Stimulated activated naive B cell treated with anti-CD40 and anti-IgM and Interleukin-4, amounts not matched to agents 10 μg/mL and 1 μg/mL and 100 μg/mL, for 72 hours (primary cell): ENCODE measurements at regions not wholly inside any gene's neighbourhood (a gene's known extent, or its start where the extent isn't known, plus 50 kb on each side); places are given as distances from the start of the nearest gene placed in this dataset.

Experiments used
- ATAC-seq, 2 donors: fragments of 150-1000 bp; cut with Tn5 transposase; replicated peaks; 2 replicates each; pipeline ENCODE4 v1.10.0; 2021; ENCODE audit warnings: moderate library complexity in 1 of 2
- DNase-seq: peaks from one replicate; pipeline ENCODE4 v3.0.0; 2021
- H3K27ac Mint-ChIP-seq: one replicate; pipeline ENCODE4 v1.8.0; 2022; ENCODE audit warnings: mild to moderate bottlenecking, mixed read lengths
- H3K27me3 Mint-ChIP-seq, 2 donors: one replicate each; pipeline ENCODE4 v1.8.0; 2022; ENCODE audit warnings: mixed read lengths in 2 of 2
- H3K36me3 Mint-ChIP-seq, 2 donors: one replicate each; pipeline ENCODE4 v1.8.0; 2022; ENCODE audit warnings: mixed read lengths in 2 of 2, mild to moderate bottlenecking in 1 of 2
- H3K4me1 Mint-ChIP-seq, 2 donors: one replicate each; pipeline ENCODE4 v1.8.0; 2022; ENCODE audit warnings: mixed read lengths in 2 of 2, mild to moderate bottlenecking in 1 of 2
- H3K4me3 Mint-ChIP-seq, 2 donors: one replicate each; pipeline ENCODE4 v1.8.0; 2022; ENCODE audit warnings: mild to moderate bottlenecking in 2 of 2, mixed read lengths in 2 of 2, moderate library complexity in 1 of 2
- H3K9me3 Mint-ChIP-seq, 2 donors: one replicate each; pipeline ENCODE4 v1.8.0; 2022; ENCODE audit warnings: mixed read lengths in 2 of 2, mild to moderate bottlenecking in 1 of 2

DNA sequence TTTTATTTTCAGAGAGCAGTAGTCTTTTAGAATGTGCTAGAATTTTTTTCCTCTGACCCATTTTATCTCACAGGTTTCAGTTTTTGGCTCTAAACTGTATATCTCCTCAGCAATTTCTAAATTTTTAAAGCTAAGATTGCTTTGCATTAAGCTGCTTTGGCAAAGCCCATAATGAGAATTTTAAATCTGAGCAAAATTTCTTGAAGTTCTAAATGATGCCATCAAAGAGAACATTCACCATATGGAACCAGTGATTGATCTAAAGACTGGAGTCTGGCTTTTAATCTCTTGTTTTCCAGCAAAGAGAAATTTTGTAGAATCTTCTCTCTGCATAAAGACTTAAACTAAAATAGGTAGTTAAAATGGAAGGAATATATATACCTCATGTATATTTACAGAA, 313.6 kb downstream of the TBC1D32 start:
- Mint-ChIP-seq H3K36me3 (no peaks in the 10 kb centered on the region), H3K9me3 (peaks cover 3% of the 10 kb centered on the region in 2 donors), H3K4me1 (no peaks in the 10 kb centered on the region), H3K27ac (no peak overlapping the region), H3K27me3 (no peaks in the 10 kb centered on the region), H3K4me3 (no peak overlapping the region)
- DNase-seq: no peak
- ATAC-seq: no peak

DNA sequence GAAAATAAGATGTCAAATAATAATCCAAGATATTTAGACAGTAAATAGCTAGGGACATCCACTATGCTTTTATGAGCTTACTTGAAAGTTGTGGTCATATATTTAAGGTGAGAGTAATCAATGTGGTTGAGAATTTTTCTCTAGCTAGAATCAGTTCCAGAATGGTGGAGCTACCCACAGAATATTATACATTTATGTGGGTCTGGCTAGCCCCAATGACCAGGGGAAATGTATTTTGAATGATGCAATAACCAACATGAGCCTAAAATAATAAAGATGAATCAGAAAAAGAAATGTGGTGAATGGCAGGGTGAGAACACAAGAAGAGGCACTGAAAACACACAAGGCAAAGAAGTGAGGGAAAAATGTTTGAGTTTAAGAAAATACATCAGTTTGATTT, 325.7 kb downstream of the TBC1D32 start:
- Mint-ChIP-seq H3K4me3 (no peak overlapping the region), H3K9me3 (peaks cover 4 to 7% of the 10 kb centered on the region in 2 donors), H3K36me3 (peaks cover 0 to 4% of the 10 kb centered on the region in 2 donors), H3K27ac (no peak overlapping the region), H3K27me3 (no peaks in the 10 kb centered on the region), H3K4me1 (no peaks in the 10 kb centered on the region)
- no peak for ATAC-seq
- DNase-seq: no peak

GRCh38 chr6:121006024-121006423, 328.3 kb downstream of the TBC1D32 start:
- Mint-ChIP-seq H3K36me3 (peaks cover 0 to 4% of the 10 kb centered on the region in 2 donors), H3K27me3 (no peaks in the 10 kb centered on the region), H3K27ac (no peak overlapping the region)

GRCh38 chr6:121000381-121000780, 333.9 kb downstream of the TBC1D32 start:
- H3K36me3 Mint-ChIP-seq: no peaks in the 10 kb centered on the region
- ATAC-seq: no peak
- H3K4me1 Mint-ChIP-seq: no peaks in the 10 kb centered on the region
- no peaks in the 10 kb centered on the region for H3K27me3 Mint-ChIP-seq
- no peak overlapping the region for H3K27ac Mint-ChIP-seq
- no peak for DNase-seq
- H3K9me3 Mint-ChIP-seq: peaks cover 6 to 8% of the 10 kb centered on the region in 2 donors
- H3K4me3 Mint-ChIP-seq: no peak overlapping the region

More at GRCh38 chr6:121006024-121006423, 328.3 kb downstream of the TBC1D32 start:
- H3K4me3 Mint-ChIP-seq: no peak overlapping the region
- DNase-seq (no peak), ATAC-seq (no peak)
- no peaks in the 10 kb centered on the region for H3K4me1 Mint-ChIP-seq
- H3K9me3 Mint-ChIP-seq: peaks cover 9 to 12% of the 10 kb centered on the region in 2 donors

DNA sequence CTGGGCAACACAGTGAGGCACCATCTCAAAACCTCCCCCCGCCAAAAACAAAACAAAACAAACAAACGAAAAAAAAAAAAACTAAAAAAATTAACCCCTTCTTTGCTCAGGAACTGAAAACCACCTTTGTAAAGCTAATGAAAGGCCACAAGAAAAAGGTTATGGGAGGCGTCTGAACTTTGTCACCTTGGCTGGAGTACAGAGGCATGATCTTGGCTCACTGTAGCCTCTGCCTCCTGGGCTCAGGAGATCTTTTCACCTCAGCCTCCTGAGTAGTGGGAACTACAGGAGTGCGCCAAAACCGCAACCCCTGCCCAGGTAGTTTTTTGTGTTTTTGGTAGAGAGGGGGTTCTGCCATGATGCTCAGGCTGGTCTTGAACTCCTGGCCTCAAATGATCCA, 337.9 kb downstream of the TBC1D32 start:
- ATAC-seq: no peak

DNA sequence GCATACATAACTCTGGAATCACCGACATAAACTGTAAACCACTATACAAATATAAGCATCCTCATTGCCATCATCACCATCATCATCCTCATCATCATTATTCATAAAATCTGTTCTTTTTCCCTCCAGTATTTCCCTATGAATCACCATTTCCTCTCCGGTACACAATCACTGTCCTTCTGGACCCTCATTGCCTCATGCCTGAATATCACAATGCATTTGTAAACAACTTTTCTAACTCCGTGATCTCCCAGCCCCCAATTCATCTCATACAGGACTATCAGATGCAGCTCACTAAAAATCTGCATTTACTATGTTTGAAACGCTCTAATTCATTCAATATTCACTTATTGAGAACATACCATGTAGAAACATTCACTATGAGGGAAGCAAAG, 339.7 kb downstream of the TBC1D32 start:
- ATAC-seq (no peak), DNase-seq (no peak)
- Mint-ChIP-seq H3K9me3 (no peaks in the 10 kb centered on the region), H3K27ac (no peak overlapping the region), H3K4me1 (no peaks in the 10 kb centered on the region), H3K27me3 (peaks cover 0 to 4% of the 10 kb centered on the region in 2 donors), H3K4me3 (no peak overlapping the region), H3K36me3 (no peaks in the 10 kb centered on the region)

More for the DNA sequence above, 337.9 kb downstream of the TBC1D32 start:
- H3K4me3 Mint-ChIP-seq: no peak overlapping the region
- no peaks in the 10 kb centered on the region for H3K9me3 Mint-ChIP-seq
- H3K36me3 Mint-ChIP-seq: no peaks in the 10 kb centered on the region
- H3K4me1 Mint-ChIP-seq: no peaks in the 10 kb centered on the region
- H3K27me3 Mint-ChIP-seq: peaks cover 0 to 4% of the 10 kb centered on the region in 2 donors
- no peak overlapping the region for H3K27ac Mint-ChIP-seq
- no peak for DNase-seq

DNA sequence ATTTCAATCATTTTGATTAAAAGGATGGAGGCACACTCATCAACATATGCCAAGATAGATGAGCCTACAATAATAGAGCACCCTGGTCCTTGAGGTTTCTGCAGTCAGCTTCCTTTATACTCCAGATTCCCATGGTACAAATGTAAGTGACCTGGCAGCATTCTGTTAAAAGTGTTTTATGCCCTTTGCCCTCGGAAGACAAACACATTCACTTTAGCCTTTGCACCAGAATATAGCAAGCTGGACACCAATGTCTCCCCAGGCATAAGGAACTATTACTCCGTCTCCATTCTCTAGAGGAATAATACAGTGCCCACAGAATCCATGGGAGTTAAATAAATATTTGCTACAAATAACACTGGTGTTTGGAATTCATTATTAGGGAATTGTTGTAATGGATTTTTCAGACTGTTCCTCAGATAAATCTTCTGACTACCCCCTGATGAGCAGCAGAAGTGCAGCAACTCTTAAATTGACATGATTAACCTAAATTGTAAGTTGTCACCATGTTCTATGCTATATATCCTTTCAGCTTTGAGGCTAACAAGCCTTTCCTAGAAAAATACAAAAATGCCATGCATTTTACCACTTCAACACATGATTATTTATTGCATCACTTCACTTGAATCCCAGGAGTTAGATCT, 340.2 kb downstream of the TBC1D32 start:
- H3K4me3 Mint-ChIP-seq: no peak overlapping the region
- ATAC-seq (no peak), DNase-seq (no peak)
- no peaks in the 10 kb centered on the region for H3K4me1 Mint-ChIP-seq
- peaks cover 0 to 4% of the 10 kb centered on the region in 2 donors for H3K27me3 Mint-ChIP-seq
- H3K9me3 Mint-ChIP-seq: no peaks in the 10 kb centered on the region
- H3K36me3 Mint-ChIP-seq: no peaks in the 10 kb centered on the region
- H3K27ac Mint-ChIP-seq: no peak overlapping the region

DNA sequence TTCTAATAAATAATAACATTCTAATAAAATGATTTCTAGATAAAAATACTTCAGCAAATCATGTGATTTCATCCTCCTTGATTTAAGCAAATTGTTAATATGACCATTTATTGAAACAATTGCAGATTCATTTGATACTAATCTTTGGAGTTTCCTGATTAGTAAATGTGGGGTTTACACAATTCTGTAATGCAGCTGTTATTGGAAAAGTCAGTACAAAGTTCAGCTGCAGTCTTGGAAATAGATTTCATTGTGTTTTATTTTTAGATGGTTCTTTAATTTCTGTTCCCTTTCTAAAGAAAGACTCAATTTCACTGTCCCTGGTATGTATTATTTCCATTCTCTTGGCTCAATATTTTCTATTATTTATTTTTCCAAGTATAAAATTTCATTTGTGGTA, 342.0 kb downstream of the TBC1D32 start:
- Mint-ChIP-seq H3K4me1 (no peaks in the 10 kb centered on the region), H3K27me3 (peaks cover 0 to 4% of the 10 kb centered on the region in 2 donors), H3K36me3 (no peaks in the 10 kb centered on the region), H3K4me3 (no peak overlapping the region), H3K27ac (no peak overlapping the region), H3K9me3 (no peaks in the 10 kb centered on the region)
- DNase-seq (no peak), ATAC-seq (no peak)

- Mint-ChIP-seq H3K4me1 (no peaks in the 10 kb centered on the region), H3K4me3 (no peak overlapping the region), H3K36me3 (no peaks in the 10 kb centered on the region), H3K27me3 (peaks cover 0 to 4% of the 10 kb centered on the region in 2 donors), H3K9me3 (no peaks in the 10 kb centered on the region), H3K27ac (no peak overlapping the region)
- ATAC-seq (no peak), DNase-seq (no peak)
Observed at GRCh38 chr6:120990866-120991265, 343.4 kb downstream of the TBC1D32 start.

DNA sequence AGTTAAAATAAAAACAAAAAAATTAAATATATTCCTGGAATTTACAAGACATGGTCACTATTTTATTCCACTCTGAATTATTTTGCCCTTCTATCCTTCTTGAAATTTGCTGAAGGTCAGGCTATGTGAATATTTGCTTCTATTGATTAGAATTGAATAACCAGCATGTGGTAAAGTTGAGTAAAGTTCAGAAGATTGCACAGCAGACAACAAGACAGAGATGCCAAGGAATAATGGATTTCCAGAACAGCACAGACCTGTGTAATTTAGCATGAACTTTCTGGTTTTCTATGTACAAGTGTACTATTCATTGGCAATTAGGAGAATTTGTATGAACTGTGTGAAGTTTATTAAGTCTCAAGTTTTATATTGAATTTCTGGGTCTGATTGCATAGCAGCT, 352.4 kb downstream of the TBC1D32 start:
- H3K27me3 Mint-ChIP-seq: no peaks in the 10 kb centered on the region
- no peak overlapping the region for H3K27ac Mint-ChIP-seq
- DNase-seq: no peak
- H3K4me3 Mint-ChIP-seq: no peak overlapping the region
- ATAC-seq: no peak
- H3K9me3 Mint-ChIP-seq: no peaks in the 10 kb centered on the region
- no peaks in the 10 kb centered on the region for H3K36me3 Mint-ChIP-seq
- no peaks in the 10 kb centered on the region for H3K4me1 Mint-ChIP-seq

DNA sequence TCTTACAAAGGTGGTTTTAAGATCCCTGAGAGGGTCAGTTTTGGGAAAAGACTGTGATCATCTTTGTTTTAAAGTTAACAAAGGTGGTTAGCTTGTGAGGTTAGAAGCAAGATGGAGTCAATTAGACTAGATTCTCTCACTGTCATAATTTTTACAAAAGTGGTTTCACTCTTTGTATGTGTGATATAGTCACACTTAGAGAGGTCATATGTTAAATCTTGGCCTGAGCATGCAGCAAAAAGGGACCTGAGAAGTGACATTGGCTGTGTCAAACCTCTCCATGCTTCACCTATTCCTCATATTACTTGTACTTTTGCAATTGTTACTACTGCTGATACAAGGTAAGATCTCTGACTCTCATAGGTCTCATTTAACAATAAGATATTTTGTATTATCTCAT, 368.0 kb downstream of the TBC1D32 start:
- H3K4me1 Mint-ChIP-seq: no peaks in the 10 kb centered on the region
- no peak overlapping the region for H3K4me3 Mint-ChIP-seq
- ATAC-seq (peak in 1 of 2 donors; percentile 33), DNase-seq (no peak)
- H3K36me3 Mint-ChIP-seq: no peaks in the 10 kb centered on the region
- H3K27ac Mint-ChIP-seq: no peak overlapping the region
- H3K27me3 Mint-ChIP-seq: peaks cover 0 to 5% of the 10 kb centered on the region in 2 donors
- peaks cover 0 to 1% of the 10 kb centered on the region in 2 donors for H3K9me3 Mint-ChIP-seq

- H3K27ac Mint-ChIP-seq: no peak overlapping the region
- H3K36me3 Mint-ChIP-seq: no peaks in the 10 kb centered on the region
- no peak overlapping the region for H3K4me3 Mint-ChIP-seq
- H3K4me1 Mint-ChIP-seq: no peaks in the 10 kb centered on the region
- peak in 1 of 2 donors; percentile 57 for ATAC-seq
- peaks cover 0 to 1% of the 10 kb centered on the region in 2 donors for H3K9me3 Mint-ChIP-seq
- peaks cover 0 to 5% of the 10 kb centered on the region in 2 donors for H3K27me3 Mint-ChIP-seq
- no peak for DNase-seq
Observed at GRCh38 chr6:120965814-120966213, 368.5 kb downstream of the TBC1D32 start.

- no peaks in the 10 kb centered on the region for H3K9me3 Mint-ChIP-seq
- no peak for DNase-seq
- no peak overlapping the region for H3K4me3 Mint-ChIP-seq
- no peak overlapping the region for H3K27ac Mint-ChIP-seq
- no peaks in the 10 kb centered on the region for H3K36me3 Mint-ChIP-seq
- peaks cover 0 to 5% of the 10 kb centered on the region in 2 donors for H3K27me3 Mint-ChIP-seq
- no peaks in the 10 kb centered on the region for H3K4me1 Mint-ChIP-seq
- peak; percentile 36 to 47 for ATAC-seq
Observed at GRCh38 chr6:120960761-120961160, 373.5 kb downstream of the TBC1D32 start.

GRCh38 chr6:120954111-120954510, 380.2 kb downstream of the TBC1D32 start:
- DNase-seq: no peak
- Mint-ChIP-seq H3K9me3 (peaks cover 0 to 2% of the 10 kb centered on the region in 2 donors), H3K27ac (no peak overlapping the region), H3K27me3 (no peaks in the 10 kb centered on the region), H3K4me3 (no peak overlapping the region), H3K4me1 (no peaks in the 10 kb centered on the region), H3K36me3 (no peaks in the 10 kb centered on the region)
- no peak for ATAC-seq

- H3K4me1 Mint-ChIP-seq: peaks cover under 1 to 4% of the 10 kb centered on the region in 2 donors
- H3K4me3 Mint-ChIP-seq: no peak overlapping the region
- DNase-seq (no peak), ATAC-seq (no peak)
- H3K27me3 Mint-ChIP-seq: no peaks in the 10 kb centered on the region
- H3K36me3 Mint-ChIP-seq: no peaks in the 10 kb centered on the region
- H3K27ac Mint-ChIP-seq: no peak overlapping the region
- H3K9me3 Mint-ChIP-seq: peaks cover 0 to 2% of the 10 kb centered on the region in 2 donors
Observed at GRCh38 chr6:120951258-120951657, 383.0 kb downstream of the TBC1D32 start.
